Thoracic aorta (tissue), 2 donors: ENCODE measurements at regions not wholly inside any gene's neighbourhood (a gene's known extent, or its start where the extent isn't known, plus 50 kb on each side); places are given as distances from the start of the nearest gene placed in this dataset.

Source experiments
- ATAC-seq: fragments of 150-250 bp; one replicate; pipeline ENCODE4 v1.8.0; 2017; ENCODE audit warnings: low read depth; ENCODE audit not compliant: insufficient number of reproducible peaks, low FRiP score
- DNase-seq: peaks from one replicate; pipeline ENCODE4 v3.0.0-alpha.2; 2020; ENCODE audit warnings: low spot score
- H3K27ac ChIP-seq, 2 donors: fragments of 200-600 bp; sonication (generic); 1 replicate in 1 of 2; 2 replicates in 1 of 2; pipeline ENCODE4 v1.5.1; 2016; ENCODE audit warnings: mild to moderate bottlenecking in 2 of 2, moderate library complexity in 2 of 2
- H3K27me3 ChIP-seq: fragments of 200-600 bp; sonication (generic); replicated peaks from 2 replicates; pipeline ENCODE4 v1.6.0; 2016; ENCODE audit warnings: mild to moderate bottlenecking; ENCODE audit not compliant: insufficient read depth
- H3K36me3 ChIP-seq: fragments of 200-600 bp; sonication (generic); one replicate; pipeline ENCODE4 v1.5.1; 2016
- H3K4me1 ChIP-seq, 2 donors: fragments of 200-600 bp; sonication (generic); 1 replicate in 1 of 2; 2 replicates in 1 of 2; pipeline versions ENCODE4 v1.5.1 to v1.6.0; 2016; ENCODE audit warnings: low read depth in 2 of 2, mild to moderate bottlenecking in 1 of 2; ENCODE audit not compliant: control insufficient read depth in 1 of 2
- H3K4me3 ChIP-seq: fragments of 200-600 bp; sonication (generic); 2 replicates; pipeline ENCODE4 v1.5.1; 2016; ENCODE audit warnings: mild to moderate bottlenecking
- H3K9me3 ChIP-seq: fragments of 200-600 bp; sonication (generic); 2 replicates; pipeline ENCODE4 v1.5.1; 2016
- CTCF ChIP-seq: fragments of 200-600 bp; sonication (generic); IDR thresholded peaks from one replicate; pipeline ENCODE4 v1.5.1; 2019; ENCODE audit warnings: antibody characterized with exemption

DNA sequence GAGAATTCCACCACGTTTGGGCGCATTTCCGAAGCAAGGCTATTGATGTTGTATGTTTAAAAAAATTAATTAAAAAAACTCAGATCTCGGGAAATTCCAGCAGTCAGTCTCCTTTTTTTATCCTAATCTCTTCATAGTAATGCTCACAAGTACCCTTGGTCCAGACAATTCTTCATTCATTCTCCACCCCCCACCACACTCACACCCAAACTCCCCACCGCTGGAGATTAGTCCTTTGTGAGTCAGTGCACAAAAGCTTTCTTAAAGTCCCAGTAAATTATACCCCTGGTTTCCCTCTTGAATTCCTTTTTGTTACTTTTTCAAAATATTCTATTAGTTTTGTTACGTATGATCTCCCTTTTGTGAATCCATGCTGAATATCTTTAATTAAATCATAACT lies 274.6 kb downstream of the ZNF536 start:
- H3K4me3 ChIP-seq, result no peak overlapping the region
- H3K4me1 ChIP-seq, result no peaks in the 10 kb centered on the region
- no peaks in the 10 kb centered on the region for H3K27me3 ChIP-seq
- H3K36me3 ChIP-seq, result no peaks in the 10 kb centered on the region
- no peak overlapping the region for H3K27ac ChIP-seq
- ATAC-seq (no peak), DNase-seq (no peak)
- no peaks in the 10 kb centered on the region for H3K9me3 ChIP-seq
- TF ChIP-seq CTCF, result no peak

- H3K9me3 ChIP-seq, result no peaks in the 10 kb centered on the region
- TF ChIP-seq CTCF, result no peak
- ATAC-seq, result no peak
- no peaks in the 10 kb centered on the region for H3K4me1 ChIP-seq
- no peak overlapping the region for H3K27ac ChIP-seq
- no peak for DNase-seq
- H3K4me3 ChIP-seq, result no peak overlapping the region
- no peaks in the 10 kb centered on the region for H3K27me3 ChIP-seq
- H3K36me3 ChIP-seq, result no peaks in the 10 kb centered on the region
These were observed 273.9 kb downstream of the ZNF536 start for GRCh38 chr19:30645946-30646577.

GRCh38 chr19:30640252-30640965 lies 268.2 kb downstream of the ZNF536 start:
- H3K27me3 ChIP-seq, result no peaks in the 10 kb centered on the region
- no peaks in the 10 kb centered on the region for H3K36me3 ChIP-seq
- no peak for DNase-seq
- no peak for ATAC-seq
- TF ChIP-seq CTCF, result no peak
- H3K27ac ChIP-seq, result no peak overlapping the region
- no peak overlapping the region for H3K4me3 ChIP-seq
- H3K9me3 ChIP-seq, result peaks cover 7% of the 10 kb centered on the region
- no peaks in the 10 kb centered on the region for H3K4me1 ChIP-seq

- H3K9me3 ChIP-seq, result peaks cover 7% of the 10 kb centered on the region
- DNase-seq, result no peak
- no peak for TF ChIP-seq CTCF
- no peak for ATAC-seq
- no peak overlapping the region for H3K4me3 ChIP-seq
- H3K27ac ChIP-seq, result no peak overlapping the region
- H3K4me1 ChIP-seq, result no peaks in the 10 kb centered on the region
- H3K36me3 ChIP-seq, result no peaks in the 10 kb centered on the region
- H3K27me3 ChIP-seq, result no peaks in the 10 kb centered on the region
These were observed 266.7 kb downstream of the ZNF536 start for GRCh38 chr19:30638889-30639288.

- no peaks in the 10 kb centered on the region for H3K27me3 ChIP-seq
- no peak overlapping the region for H3K27ac ChIP-seq
- TF ChIP-seq CTCF, result no peak
- H3K4me3 ChIP-seq, result no peak overlapping the region
- ATAC-seq, result no peak
- H3K4me1 ChIP-seq, result no peaks in the 10 kb centered on the region
- H3K9me3 ChIP-seq, result peaks cover 7% of the 10 kb centered on the region
- H3K36me3 ChIP-seq, result no peaks in the 10 kb centered on the region
- no peak for DNase-seq
These were observed 265.7 kb downstream of the ZNF536 start for GRCh38 chr19:30637926-30638325.
